Hematopoietic multipotent progenitor cell treated with erythropoietin and hydrocortisone succinate and interleukin-3 and kit ligand, for 6 days (in vitro differentiated cells): ENCODE measurements at regions not wholly inside any gene's neighbourhood (a gene's known extent, or its start where the extent isn't known, plus 50 kb on each side); places are given as distances from the start of the nearest gene placed in this dataset.

ENCODE experiments used
- DNase-seq: peaks from one replicate; pipeline ENCODE4 v3.0.0-alpha.2; 2015

DNA sequence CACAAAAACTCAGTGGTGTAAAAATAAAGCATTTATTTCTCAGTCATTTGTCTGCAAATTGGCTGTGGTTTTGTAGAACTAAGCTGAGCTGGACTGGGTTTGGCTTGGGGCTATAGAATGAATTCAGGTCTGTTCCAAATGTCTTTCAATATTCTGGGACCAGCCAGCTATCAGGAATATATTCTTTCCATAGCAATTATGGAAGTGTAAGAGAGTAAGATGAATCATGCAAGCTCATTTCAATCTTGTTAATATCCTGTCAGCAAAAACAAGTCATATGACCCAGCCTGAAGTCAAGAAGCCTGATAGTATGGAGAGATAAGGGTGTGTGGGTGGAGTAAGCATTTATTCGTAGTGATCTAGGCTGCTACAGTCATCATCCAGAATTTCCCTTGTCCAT, 481.0 kb upstream of the CDH2 start:
- DNase-seq = no peak

DNA sequence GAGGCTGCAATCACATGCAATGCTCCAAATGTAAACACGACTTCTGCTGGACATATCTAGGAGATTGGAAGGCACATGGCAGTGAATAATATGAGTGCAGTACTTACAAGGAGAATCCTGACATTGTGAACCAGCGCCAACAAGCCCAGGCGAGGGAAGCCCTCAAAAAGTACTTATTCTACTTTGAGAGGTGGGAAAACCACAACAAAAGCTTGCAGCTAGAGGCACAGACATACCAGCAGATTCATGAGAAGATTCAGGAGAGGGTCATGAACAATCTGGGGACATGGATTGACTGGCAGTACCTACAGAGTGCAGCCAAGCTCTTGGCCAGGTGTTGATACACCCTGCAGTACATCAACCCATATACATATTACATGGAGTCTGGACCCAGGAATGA, 475.7 kb upstream of the CDH2 start:
- DNase-seq = no peak

DNA sequence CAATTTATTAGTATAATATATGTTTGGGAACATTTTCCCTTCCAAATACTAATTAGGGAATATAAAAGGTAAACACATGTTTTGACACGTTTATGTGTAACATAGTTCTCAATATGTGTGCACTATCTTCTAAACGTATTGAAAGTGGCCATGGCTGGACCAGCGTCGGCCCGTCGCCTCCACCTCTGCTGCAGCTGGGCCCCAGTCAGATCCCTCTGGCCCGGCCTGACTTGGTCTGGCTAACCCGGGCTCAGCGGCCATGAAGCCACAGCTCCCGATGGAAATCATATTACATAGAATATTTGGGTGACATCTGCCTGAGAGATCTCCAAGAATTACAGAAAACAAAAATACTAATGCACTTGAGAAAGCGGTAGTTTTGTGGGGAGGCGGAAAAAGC, 474.4 kb upstream of the CDH2 start:
- DNase-seq = no peak

DNA sequence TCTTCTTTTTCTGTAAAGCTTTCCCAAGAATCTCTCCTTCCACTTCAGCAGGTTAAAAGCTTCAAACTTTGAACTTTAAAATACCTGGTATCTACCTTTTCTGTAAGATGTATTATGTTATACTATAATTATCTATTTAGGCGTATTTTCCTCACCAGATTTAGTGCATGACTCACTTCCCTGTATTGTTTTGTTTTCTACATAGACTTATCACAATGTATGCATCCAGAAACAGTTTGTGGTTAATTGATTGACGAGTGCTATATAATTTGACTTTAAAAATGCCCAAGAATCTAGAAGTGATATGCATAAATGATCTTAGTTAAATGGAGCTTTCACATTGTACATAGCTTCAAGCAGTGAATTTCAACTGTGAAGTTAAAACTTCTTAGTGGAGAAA, 473.9 kb upstream of the CDH2 start:
- DNase-seq = no peak

DNA sequence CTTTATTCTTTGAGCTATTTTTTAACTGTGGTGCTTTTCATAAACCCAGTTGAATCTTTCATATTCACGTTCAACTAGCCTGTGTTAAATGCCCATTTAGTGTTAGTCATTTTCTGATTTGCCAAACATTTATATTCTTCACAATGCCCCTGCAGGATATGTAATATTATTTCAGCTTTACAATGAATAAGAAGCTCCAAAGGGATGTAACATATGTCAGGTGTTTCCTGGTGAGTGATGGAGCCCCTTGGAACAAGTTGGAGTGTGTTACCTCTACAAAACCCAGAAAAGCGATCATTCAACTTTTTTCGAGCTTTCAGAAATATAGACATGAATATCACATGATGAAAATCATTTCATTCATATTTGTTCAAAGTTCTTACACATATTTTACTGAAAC, 471.0 kb upstream of the CDH2 start:
- DNase-seq = no peak

DNA sequence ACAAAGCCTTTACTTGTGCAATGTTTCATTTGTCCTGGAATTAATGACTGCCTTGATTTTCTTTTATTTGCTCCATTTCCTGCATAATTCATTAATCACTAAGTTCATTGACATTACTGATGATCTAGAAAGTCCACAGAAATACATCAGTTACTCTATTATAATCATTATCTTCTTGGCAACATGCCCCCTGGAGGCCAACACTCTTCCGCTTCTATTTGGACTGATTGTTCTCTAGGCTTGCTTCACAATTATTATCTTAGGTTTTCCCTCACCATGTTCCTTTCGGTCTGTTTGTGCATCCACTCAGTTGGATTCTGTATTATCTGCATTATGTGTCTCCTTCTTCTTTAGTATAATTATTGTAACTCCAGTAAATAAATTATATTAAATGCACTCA, 461.0 kb upstream of the CDH2 start:
- no peak for DNase-seq

DNA sequence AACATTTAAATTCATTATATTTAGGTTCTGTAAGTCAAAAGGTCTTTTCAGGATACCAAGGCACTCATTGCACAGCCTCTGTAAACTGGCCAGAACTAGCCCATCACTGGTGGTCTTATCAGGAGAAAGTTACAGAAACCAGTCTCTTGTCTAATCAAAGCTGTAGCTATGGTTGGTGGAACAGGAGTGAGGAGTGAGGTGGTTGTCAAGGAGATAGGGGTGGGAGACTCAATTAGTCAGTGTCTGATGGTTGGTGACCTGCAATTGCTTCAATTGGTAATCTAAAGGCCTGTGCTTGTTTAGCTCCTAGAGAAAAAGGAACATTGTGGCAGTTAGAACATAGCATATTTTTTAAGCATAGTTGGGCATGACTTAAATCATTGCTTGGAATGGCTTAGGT, 458.6 kb upstream of the CDH2 start:
- no peak for DNase-seq

DNA sequence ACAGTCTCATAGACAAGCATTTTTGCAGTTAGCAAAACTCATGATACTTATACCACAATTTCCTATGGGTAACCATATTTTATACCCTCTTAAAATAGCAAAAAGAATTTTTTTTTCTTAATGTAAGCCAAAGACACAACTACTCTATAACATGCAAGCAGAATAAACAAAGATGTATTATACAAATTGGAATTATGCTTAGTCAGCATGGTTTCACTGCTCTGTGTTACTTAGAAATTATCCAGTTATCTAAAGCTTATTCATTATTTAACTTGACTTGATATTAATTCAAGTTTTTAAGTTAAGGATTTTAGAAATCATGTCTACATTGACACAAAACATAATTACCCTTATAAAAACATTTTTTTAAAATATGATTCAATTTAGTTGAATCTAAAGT, 449.8 kb upstream of the CDH2 start:
- DNase-seq = no peak

DNA sequence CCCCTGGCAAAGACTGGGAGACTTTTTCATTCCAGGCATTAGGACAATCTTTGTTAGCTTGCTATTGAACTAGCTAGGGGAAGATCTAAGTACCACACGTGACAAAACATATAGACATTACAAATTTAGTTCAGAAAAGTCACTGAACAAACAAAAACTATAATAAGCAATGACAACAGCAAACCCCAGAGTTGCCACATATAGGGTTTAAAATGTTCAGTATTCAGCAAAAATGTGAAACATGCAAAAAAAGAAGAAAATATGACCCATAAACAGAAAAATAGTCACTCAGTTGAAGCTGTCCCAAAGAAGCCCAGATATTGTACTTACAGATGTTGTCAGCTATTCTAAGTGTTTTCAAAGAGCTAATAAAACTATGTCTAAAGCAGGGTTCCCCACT, 431.1 kb upstream of the CDH2 start:
- no peak for DNase-seq

DNA sequence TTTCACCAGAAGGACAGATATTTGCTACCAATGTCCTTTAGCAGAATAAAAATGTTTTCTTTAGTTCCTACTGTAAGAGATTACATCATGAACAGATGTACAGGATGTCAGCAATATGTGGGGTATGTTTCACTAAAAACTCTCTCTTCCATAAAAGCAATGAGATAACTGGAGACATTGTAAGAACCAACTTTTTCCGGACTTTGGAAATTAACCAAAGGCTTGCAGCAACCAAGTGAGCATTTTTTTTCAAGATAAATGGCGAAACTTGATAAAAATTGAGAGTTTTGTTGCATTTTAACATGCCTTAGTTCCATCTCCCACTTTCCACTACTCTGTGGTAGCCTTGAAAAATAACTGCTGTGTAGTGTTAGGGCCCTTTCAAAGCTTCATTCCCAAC, 429.8 kb upstream of the CDH2 start:
- no peak for DNase-seq

DNA sequence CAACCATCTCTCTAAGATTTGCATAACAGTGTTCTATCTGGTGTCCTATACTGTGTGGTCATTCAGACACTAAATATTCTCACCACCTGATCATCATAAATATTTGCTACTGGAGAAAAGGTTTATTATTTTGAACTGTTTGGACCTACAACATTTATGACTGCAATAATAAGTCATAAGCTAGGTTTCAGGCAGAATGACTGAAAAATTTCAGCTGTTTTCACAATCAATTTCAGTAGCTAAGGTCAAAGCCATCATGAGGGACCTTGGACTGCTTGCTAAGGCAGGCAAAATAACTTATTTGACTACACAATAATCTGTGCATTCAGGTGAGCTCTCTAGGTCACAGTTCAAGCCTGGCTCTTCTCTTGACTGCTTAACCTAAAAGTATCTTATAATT, 425.5 kb upstream of the CDH2 start:
- DNase-seq = no peak

DNA sequence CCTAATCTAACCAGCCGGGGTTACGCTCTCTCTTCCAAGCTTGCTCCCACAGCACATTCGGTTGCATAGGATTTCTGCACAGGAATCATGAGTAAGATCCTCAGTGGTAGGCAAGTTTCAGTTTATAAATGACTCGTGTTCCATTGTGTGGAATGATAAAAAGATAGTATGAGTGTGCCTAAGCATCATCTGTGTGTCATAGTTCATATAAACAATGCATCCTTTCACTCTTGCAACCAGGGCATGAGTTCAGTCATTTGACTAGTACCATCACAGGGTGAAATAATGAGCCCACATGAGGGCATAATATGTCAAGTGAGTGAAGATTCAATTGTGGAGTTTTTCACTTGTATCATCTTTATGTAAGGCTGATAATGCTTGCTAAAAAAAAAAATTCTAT, 417.1 kb upstream of the CDH2 start:
- DNase-seq = no peak

DNA sequence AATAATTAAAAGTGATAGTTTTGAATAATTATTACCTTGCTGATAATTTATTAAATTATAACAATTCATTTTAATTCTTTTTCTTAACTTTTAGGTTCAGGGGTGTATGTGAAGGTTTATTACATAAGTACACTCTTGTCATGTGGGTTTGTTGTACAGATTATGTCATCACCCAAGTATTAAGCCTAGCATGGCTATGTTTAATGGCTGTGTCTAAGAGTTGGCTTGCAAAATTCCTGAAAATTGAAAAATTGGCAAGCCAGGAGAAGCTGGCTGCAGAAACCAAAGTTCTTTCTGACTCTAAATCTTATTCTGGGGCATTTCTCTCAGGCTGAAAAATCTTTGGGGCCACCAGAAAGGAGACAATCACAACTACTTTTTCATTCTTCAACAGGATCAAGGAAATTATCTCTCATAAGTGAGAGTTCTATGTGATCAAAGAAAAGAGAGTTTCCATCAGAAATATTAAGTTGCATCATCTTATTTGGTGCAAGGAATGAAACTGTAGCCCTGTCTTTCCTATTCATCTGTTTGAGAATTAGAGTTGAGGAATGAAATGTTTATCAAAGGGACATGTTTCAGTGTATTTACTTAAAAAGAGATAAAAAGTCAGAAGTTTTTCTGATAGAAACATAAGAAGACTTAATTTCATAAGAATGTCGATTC, 412.1 kb upstream of the CDH2 start:
- no peak for DNase-seq

DNA sequence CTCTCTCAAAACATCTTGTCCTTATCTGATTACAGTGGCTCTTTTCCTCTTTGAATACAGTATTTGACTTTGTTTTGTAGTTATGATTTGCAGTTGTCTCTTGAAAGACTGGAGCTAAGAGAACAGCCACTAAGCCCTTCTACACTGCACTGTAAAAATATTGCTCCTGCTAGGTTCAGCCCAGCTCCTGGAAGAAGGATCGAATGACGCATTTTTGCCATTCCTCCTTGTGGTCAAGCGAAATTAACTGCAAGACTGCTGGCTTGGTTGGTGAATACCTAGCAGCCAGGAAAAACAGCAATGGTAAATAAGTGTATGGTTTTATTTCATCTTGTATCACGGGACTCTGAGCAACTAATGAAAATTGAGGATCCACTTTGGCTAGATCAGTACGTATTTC, 407.8 kb upstream of the CDH2 start:
- no peak for DNase-seq

DNA sequence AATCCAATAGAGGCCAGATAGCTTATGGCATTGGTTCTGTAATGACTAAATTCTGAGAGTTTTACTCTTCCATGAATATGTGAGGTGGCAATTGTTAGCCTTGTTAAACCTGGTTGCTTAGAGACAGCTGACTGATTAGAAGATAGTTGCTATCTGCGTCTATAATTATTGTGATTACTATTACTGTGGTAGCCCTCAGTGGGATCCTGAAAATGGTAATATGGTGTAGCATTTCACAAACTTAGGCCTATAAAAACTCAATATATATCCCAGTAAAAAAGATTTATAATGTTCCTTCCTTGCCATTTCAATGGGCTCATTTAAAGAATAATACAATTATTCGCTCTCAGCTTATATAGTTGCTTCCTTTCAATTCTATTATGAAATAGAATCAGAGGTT, 405.8 kb upstream of the CDH2 start:
- DNase-seq = no peak

DNA sequence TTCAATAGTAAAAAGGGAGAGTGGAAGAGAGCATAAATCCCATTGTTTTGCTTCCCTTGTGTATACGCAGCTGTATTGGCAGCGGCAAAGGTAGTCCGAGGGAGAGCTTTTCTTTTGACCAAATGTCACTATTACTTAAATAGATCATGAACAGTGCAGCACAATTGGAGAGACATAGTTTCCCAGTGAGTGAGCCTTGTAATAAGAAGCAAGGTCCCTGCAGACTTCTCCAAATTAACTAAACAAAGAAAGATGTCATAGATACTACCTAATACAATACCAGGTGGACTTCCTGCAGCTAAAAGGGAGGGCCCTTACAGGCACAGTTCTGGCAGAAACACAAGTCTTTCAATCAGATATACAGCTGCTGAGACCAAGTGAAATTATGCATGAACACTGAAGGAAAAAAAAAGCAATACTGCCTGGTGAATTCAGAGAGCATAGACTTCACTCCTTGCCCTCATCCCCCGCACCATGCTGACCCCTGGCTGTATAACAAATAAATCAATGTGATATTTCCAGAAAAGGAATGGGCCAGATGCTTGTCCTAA, 404.7 kb upstream of the CDH2 start:
- DNase-seq = no peak

DNA sequence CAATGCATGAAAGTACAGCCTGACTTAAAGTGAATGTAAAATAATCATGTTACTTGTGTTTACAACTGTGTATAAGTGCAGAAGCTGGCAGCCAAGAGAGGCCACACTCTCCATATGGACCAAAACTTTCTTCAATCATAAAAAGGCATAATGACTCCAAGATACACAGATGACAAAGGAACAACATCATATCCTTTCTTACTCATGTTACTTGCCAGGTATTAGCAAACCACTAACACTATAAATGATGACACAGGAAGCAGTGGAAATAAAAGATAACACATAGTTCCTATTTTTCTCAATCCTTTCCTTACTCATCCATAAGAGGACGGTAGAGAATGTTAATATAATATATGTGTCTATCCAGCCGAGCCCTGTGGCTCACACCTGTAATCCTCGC, 400.0 kb upstream of the CDH2 start:
- DNase-seq = no peak

DNA sequence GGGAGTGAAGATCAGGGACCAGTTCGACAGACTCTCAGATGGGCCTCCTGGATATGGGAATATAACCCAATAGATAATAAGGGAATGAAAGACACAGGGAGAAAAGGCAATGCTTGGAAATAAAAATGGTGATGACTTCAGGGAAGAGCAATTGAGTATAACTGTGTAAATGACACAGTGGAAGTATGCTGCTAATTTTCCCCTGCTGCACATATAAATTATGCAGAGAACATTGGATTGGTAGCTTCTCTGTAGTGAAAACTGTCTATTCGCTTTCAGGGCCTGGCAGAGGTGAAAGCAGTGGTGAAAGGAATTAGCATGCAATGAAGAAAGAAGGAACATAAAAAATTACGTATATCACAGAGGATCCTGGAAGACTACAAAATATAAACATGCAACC, 398.2 kb upstream of the CDH2 start:
- no peak for DNase-seq

DNA sequence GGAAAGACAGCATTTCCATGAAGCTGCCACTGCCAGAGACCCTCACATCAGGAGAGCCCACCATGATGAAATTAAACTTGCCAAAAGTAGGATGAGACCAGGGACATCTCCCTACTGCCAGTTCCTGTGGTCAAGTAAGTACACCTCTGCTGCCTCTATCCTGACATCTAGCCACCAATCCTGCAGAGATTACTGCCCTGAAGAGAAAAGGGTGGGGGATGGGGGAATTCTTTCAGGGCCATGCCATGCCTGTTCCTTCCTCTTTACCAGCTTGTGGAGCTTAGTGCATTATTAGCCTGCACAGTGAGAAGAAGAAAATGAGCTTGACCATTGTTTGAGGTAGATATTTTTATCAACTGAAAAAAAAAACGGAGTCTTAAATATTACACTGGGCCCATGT, 397.2 kb upstream of the CDH2 start:
- DNase-seq = no peak

DNA sequence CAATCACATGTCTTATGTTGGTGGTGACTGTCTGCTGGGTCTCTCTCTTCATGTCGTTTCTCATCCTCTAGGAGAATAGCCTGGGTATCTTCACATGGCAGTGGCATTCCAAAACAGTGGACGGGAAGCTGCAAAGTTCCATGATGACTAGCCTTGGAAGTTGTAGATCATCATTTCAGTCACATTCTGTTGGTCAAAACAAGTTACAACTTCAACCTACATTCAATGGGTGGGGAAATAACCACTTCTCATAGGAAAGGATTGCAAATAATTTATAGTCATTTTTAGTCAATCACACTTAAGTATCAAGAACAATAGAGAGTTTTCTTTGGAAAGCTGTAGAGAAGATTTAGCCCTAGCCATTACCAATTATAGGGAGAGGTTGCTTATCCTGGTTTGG, 395.0 kb upstream of the CDH2 start:
- DNase-seq = no peak

DNA sequence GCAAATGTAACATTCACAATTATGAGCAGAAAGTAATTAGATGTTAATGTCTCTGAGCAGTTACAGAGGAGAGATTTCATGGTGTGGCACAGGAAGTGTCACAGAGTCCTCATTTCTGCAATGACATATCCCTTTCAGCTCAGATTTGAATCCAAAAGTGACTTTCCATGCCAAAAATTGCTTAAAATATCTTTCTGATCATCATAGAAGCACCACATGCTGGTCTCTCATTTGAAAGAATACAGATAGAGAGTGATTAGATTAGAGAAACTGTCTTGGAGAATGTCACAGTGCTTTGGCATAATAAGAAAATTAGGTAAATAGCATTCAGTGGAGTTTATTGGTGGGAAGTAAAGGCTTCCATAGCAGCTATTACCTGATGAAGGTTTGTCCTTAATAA, 383.4 kb upstream of the CDH2 start:
- no peak for DNase-seq

DNA sequence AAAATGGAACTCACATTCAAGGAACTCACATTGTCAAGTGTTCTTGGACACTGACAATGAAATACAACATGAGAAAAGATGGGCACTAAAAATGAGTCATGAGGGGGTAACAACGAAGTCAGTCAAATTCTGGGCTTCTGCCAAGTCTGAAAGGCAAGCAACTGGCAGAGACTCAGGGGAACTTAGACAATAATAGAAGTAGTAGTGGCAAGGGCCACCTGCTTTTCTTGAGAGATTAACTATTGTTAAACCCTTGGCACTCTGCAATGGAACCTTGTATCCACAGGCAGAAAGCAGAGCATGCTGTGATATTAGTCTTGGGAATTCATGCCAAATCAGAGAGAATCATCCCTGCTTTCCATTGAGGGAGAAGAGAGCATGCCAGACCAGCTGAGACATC, 382.6 kb upstream of the CDH2 start:
- DNase-seq = no peak

DNA sequence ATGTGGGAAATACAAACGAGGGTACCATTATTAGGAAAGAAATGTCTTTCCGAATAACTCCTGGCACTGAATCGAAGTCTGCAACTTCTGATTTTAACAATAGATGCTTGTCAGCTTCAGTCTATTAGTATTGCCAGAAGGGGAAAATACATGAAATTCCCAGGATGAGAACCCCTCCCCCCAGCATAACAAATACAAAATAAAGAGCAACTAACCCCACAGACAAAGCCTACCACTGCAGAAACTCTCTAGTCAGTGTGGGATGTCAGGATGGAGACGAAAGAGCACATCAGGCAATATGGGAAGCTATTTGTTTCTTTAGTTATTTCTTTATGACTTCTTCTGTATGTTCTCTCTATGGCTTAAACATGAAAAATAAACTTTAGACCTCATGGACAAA, 365.0 kb upstream of the CDH2 start:
- no peak for DNase-seq

DNA sequence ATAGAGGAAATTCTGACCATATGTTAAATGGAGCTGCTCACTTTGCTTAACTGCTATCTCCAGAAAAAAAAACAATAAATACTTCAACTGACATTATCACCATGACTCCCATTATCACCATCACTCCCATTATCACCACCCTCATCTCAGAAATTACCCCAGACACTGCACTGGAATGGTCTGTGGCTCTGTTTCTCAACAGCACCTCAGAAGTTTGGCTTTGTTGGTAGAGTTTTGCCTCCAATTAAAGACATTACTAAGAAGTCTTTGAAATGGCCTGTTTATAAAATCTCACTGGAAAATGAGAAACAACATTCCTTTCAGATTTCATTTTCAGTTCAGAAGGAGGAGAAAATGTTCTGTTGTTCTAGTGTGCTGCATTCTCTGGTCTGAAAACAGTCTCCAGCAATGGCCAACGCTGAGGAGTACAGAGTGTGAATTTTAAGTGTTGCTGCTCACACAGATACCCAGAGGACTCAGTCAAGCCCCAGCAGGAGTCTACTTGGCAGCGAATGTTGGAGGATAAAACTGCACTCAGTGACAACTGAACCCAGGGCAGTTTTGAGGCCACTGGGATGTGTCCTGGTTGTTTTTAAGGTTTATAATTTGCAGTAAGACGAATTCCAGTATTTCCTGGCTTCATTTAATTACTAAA, 364.5 kb upstream of the CDH2 start:
- DNase-seq = no peak

DNA sequence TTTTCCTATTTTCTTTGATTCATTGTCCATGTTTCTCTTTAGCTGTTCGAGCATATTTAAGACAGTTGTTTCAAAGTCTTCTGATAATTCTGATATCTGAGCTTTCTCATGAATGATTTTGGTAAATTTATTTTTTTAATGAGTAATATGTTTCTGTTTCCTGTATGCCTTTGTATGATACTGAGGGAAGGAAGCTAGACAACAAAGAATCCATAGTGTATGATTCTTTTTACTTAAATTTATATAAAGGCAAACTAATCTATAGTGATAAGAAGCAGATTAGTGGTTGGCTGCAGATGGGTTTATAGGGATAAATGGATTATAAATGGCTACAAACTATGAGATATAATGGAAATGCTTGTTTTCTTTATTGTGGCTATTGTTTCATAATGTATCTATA, 352.7 kb upstream of the CDH2 start:
- no peak for DNase-seq
